ENCODE measurements at regions not wholly inside any gene's neighbourhood (a gene's known extent, or its start where the extent isn't known, plus 50 kb on each side); places are given as distances from the start of the nearest gene placed in this dataset.

DNA sequence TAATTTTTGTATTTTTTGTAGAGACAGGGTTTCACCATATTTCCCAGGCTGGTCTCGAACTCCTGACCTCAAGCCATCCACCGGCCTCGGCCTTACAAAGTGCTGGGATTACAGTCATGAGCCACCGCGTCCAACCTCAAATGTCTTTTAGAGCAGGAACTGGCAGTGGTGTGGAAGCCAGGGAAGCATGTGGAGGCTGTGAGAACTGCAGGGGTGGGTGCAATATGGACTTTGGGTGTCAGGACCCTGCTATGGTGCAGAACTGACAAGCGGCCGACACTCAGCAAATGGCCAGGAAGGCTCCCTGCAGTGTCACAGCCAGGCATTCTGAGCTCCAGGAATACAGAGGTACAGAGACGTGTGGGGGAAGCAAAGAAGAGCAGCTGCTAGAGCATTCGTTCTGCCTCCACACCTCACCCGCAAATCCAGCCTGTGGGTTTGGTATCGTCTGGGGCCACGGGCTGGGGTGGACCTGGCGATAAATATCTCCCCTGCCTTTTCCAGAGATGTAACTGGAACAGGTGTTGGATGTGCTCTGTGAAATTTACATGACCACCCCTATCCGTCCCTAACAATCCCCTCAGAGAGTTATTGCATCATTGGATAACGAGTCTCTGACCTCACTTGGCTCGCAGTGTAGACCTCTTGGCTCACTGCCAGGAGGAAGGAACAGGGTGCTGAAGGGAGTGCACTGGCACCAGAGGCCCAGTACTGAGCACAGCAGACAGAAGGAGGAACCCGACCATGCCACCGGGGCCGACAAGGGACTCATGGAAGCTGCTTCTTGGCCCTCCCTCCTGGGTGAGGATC, 624.7 kb upstream of the B3GAT1 start:
- DNase-seq (ENCODE audit: low read depth, low spot score): no peak
- H3K4me3 ChIP-seq (ENCODE audit: low read depth, low read length): no peak overlapping the region
- ChIA-PET CTCF (no interaction called here), POLR2A (no interaction called here)
- TF ChIP-seq, protein P1, sequence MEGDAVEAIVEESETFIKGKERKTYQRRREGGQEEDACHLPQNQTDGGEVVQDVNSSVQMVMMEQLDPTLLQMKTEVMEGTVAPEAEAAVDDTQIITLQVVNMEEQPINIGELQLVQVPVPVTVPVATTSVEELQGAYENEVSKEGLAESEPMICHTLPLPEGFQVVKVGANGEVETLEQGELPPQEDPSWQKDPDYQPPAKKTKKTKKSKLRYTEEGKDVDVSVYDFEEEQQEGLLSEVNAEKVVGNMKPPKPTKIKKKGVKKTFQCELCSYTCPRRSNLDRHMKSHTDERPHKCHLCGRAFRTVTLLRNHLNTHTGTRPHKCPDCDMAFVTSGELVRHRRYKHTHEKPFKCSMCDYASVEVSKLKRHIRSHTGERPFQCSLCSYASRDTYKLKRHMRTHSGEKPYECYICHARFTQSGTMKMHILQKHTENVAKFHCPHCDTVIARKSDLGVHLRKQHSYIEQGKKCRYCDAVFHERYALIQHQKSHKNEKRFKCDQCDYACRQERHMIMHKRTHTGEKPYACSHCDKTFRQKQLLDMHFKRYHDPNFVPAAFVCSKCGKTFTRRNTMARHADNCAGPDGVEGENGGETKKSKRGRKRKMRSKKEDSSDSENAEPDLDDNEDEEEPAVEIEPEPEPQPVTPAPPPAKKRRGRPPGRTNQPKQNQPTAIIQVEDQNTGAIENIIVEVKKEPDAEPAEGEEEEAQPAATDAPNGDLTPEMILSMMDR (IDR thresholded peaks at IDR 0.05; ENCODE audit: insufficient read depth, low read length, missing control alignments): no peak

DNA sequence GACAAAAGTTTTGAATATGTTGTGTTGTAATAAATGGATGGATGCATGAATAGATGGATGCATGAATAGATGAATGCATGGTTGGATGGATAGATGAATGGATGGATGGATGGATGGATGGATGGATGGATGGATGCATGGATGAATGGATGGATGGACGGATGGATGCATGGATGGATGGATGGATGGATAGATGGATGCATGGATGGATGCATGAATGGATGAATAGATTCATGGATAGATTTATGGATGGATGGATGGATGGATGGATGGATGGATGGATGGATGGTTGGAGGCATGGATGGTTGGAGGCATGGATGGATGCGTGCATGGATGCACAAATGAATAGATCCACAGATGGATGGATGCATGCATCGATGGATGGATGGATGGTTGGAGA, 623.2 kb upstream of the B3GAT1 start:
- TF ChIP-seq, protein P1 (IDR thresholded peaks at IDR 0.05; ENCODE audit: insufficient read depth, low read length, missing control alignments): no peak
- ChIA-PET POLR2A (no interaction called here), CTCF (no interaction called here)
- H3K4me3 ChIP-seq (ENCODE audit: low read depth, low read length): no peak overlapping the region
- DNase-seq (ENCODE audit: low read depth, low spot score): no peak

DNA sequence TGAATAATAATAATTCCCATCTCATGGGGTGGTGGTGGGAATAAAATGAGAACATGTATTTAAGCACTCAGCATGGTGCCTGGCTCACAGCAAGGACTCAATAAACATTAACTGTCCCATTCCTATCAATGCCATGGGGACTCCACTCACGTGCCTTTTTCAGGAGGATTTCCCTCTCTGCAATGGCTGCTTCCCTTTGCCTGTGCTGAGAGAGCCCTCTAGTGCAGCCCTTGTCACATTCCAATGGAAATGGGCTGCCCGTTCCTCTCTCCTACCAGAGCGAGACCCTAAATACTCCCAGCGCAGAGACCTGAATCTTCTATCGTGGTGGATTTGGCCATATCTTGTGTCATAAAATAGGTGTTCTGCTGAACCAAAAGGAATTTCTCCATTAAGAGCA, 621.5 kb upstream of the B3GAT1 start:
- CTCF ChIA-PET: no interaction called here
- POLR2A ChIA-PET: no interaction called here
- TF ChIP-seq, protein P1 (IDR thresholded peaks at IDR 0.05; ENCODE audit: insufficient read depth, low read length, missing control alignments): peak; percentile 1
- no peak for DNase-seq (ENCODE audit: low read depth, low spot score)
- no peak overlapping the region for H3K4me3 ChIP-seq (ENCODE audit: low read depth, low read length)

DNA sequence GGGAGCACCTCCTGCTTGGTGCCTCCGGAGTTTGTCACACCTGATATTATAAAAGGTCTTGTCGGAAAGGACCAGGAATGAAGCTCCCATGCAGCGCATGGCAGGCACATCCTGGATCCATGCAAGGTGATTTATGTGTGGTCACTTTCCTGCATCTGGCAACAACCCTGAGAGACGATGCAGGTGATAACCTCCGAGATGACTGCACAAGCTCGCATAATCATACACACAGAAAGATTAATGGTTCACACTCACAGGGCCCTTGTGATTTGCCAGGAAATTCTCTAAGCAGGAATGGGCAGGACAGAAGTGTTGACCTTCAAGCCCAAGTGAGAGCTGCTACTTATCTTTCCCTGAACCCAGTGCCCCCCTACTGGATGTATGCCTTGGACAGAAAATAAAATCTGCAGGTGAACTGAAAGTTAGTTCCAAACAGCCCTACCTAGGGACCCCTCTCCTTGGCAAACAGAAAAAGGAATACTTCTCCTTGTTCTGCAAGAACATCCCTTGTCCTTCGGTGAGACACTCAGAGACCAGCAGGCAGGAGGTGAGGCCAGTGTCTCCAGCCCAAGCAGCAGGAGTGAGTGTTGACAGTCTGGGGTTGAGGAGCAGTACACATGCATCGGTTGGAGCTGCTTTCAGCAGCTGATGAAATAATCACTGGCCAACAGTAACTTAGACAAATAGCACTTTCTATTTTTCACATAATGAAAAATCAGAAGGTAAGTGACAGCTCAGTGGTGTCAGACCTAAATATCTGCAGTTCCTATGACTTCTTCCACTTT, 619.4 kb upstream of the B3GAT1 start:
- CTCF ChIA-PET: no interaction called here
- DNase-seq (ENCODE audit: low read depth, low spot score): no peak
- H3K4me3 ChIP-seq (ENCODE audit: low read depth, low read length): no peak overlapping the region
- TF ChIP-seq, protein P1 (IDR thresholded peaks at IDR 0.05; ENCODE audit: insufficient read depth, low read length, missing control alignments): no peak
- POLR2A ChIA-PET: no interaction called here

DNA sequence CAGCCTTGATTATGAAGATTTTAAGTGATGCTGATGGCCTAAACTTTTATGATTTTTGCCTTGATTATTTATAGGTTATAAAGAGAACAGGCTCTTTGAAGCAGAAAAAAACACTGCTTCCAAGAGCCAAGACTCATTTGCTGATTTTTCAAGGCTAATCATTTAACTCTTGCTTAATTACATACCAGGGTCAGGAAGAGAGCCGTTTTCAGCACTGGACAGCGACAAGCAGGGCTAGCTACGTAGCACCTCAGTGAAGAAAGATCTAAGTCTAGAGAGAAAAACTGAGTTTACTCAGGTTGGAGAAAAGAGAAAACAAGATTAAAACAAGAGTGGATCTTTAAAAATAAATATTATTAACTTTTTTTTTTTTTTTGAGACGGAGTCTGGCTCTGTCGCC, 615.4 kb upstream of the B3GAT1 start:
- H3K4me3 ChIP-seq (ENCODE audit: low read depth, low read length): no peak overlapping the region
- no peak for DNase-seq (ENCODE audit: low read depth, low spot score)
- ChIA-PET POLR2A (no interaction called here), CTCF (no interaction called here)
- TF ChIP-seq, protein P1 (IDR thresholded peaks at IDR 0.05; ENCODE audit: insufficient read depth, low read length, missing control alignments): no peak

DNA sequence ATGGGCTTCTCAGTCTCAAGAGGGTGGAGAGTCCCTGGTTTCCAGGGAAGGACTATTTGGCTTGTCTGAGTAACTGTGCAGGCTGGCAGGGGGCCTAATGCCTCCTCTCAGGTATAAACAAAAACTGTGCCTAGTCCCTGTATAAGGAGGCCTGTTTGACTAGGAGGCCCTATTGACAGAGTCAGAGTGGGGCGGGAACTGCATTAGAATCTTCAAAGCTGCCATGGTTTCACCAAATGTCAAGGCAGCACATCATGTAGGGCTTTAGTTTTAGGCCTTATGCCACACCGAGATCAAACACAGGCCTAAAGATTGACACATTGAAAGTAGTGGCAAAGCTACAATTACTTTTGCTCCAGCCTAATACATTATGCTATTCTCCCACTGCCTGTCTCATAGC, 611.5 kb upstream of the B3GAT1 start:
- H3K4me3 ChIP-seq (ENCODE audit: low read depth, low read length): no peak overlapping the region
- no peak for DNase-seq (ENCODE audit: low read depth, low spot score)
- ChIA-PET CTCF (no interaction called here), POLR2A (no interaction called here)
- TF ChIP-seq, protein P1 (IDR thresholded peaks at IDR 0.05; ENCODE audit: insufficient read depth, low read length, missing control alignments): no peak

Measured in AG04449 (cell line).